Mucosa of descending colon (tissue), 3 donors: ENCODE measurements at regions not wholly inside any gene's neighbourhood (a gene's known extent, or its start where the extent isn't known, plus 50 kb on each side); places are given as distances from the start of the nearest gene placed in this dataset.

Experiments
- ATAC-seq: fragments of 200-7000 bp; cut with Tn5 transposase; one replicate; pipeline ENCODE4 v1.9.1; 2020; ENCODE audit warnings: mild to moderate bottlenecking, moderate library complexity
- DNase-seq, 3 donors: peaks; one replicate each; pipeline ENCODE4 v3.0.0-alpha.2; 2020
- H3K36me3 ChIP-seq: fragments of 200-600 bp; one replicate; pipeline ENCODE4 v1.8.0; 2021; ENCODE audit warnings: low read depth, mild to moderate bottlenecking
- H3K4me1 ChIP-seq: fragments of 200-600 bp; one replicate; pipeline ENCODE4 v1.8.0; 2021; ENCODE audit warnings: low read depth, mild to moderate bottlenecking
- H3K4me3 ChIP-seq: fragments of 200-600 bp; one replicate; pipeline ENCODE4 v1.8.0; 2021; ENCODE audit warnings: mild to moderate bottlenecking
- H3K9me3 ChIP-seq: fragments of 200-600 bp; one replicate; pipeline ENCODE4 v1.8.0; 2021; ENCODE audit warnings: mild to moderate bottlenecking
- intact Hi-C, 2 donors: fragments of 100-400 bp; cut with DNase I in 1 of 2; cut with micrococcal nuclease in 1 of 2; formaldehyde crosslinking; loops; one replicate each; pipeline versions ENCODE4 v1.11.0 to v1.11.1; 2022; cut with DNase I, micrococcal nuclease
- TF ChIP-seq, protein P1 (sequence below): fragments of 200-600 bp; IDR thresholded peaks from one replicate; pipeline ENCODE4 v1.8.0; 2022; ENCODE audit warnings: antibody characterized with exemption, mild to moderate bottlenecking
- donor health status: DM: no; HTN: no; CAD: no; lungs with moderate emphysema.
- donor health status: DM: no; HTN: no; CAD: no.
- donor health status: DM: no; HTN: yes; CAD: no.

DNA sequence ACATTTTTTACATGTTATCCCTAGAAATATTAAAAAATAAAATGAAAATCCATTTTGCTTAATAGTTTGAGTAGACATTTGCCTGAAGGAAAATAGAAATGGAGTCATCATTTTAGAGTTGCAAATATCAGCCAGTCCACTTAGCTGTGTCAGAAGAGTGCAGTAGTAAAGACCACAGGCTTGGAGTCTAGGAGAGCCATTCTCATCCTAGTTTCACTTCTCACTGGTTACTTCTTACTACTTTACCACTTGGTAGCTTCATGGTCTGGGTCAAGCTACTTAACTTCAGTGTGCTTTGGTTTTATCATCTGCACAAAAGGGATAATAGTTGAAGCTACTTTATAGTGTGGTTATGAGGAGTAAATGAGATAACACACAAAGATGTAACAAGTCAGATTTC is 286.5 kb upstream of the NBEA start:
- TF ChIP-seq, protein P1, sequence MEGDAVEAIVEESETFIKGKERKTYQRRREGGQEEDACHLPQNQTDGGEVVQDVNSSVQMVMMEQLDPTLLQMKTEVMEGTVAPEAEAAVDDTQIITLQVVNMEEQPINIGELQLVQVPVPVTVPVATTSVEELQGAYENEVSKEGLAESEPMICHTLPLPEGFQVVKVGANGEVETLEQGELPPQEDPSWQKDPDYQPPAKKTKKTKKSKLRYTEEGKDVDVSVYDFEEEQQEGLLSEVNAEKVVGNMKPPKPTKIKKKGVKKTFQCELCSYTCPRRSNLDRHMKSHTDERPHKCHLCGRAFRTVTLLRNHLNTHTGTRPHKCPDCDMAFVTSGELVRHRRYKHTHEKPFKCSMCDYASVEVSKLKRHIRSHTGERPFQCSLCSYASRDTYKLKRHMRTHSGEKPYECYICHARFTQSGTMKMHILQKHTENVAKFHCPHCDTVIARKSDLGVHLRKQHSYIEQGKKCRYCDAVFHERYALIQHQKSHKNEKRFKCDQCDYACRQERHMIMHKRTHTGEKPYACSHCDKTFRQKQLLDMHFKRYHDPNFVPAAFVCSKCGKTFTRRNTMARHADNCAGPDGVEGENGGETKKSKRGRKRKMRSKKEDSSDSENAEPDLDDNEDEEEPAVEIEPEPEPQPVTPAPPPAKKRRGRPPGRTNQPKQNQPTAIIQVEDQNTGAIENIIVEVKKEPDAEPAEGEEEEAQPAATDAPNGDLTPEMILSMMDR, result no peak
- Histone ChIP-seq H3K4me1 (no peaks in the 10 kb centered on the region), H3K36me3 (no peaks in the 10 kb centered on the region), H3K9me3 (no peaks in the 10 kb centered on the region), H3K4me3 (no peak overlapping the region)
- ATAC-seq, result no peak
- DNase-seq, result no peak
- intact Hi-C loops, result no loop called here

DNA sequence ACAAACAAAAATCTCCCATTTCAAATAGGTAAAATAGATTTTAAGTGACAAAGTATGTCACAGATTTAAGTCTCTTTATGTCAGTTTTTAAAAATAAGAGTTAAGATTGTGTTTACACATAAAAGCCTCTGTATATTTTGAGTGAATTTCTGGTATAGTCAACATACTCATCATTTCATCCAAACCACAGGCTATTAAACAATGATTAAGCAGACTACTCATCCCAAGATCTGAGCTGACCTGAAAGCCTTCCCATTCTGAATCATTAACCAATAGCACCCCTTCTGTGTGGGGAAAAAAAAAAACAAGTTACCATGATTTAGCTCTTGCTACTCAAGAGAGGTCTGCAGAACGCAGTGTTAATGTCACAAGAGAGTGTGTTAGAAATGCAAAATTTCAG is 284.4 kb upstream of the NBEA start:
- ATAC-seq (no peak), DNase-seq (no peak)
- Histone ChIP-seq H3K9me3 (no peaks in the 10 kb centered on the region), H3K36me3 (no peaks in the 10 kb centered on the region), H3K4me1 (no peaks in the 10 kb centered on the region), H3K4me3 (no peak overlapping the region)
- intact Hi-C loops, result no loop called here
- TF ChIP-seq, protein P1, result no peak

- TF ChIP-seq, protein P1, result no peak
- H3K36me3 ChIP-seq, result no peaks in the 10 kb centered on the region
- no peak for ATAC-seq
- H3K4me1 ChIP-seq, result no peaks in the 10 kb centered on the region
- no peaks in the 10 kb centered on the region for H3K9me3 ChIP-seq
- no peak for DNase-seq
- intact Hi-C loops, result no loop called here
- no peak overlapping the region for H3K4me3 ChIP-seq
These were observed 274.5 kb upstream of the NBEA start for GRCh38 chr13:34667286-34668218.

GRCh38 chr13:34671137-34671536 is 270.9 kb upstream of the NBEA start:
- TF ChIP-seq, protein P1, result no peak
- Histone ChIP-seq H3K4me3 (no peak overlapping the region), H3K9me3 (no peaks in the 10 kb centered on the region), H3K4me1 (no peaks in the 10 kb centered on the region), H3K36me3 (no peaks in the 10 kb centered on the region)
- DNase-seq (no peak), ATAC-seq (no peak)
- intact Hi-C loops, result no loop called here

- intact Hi-C loops, result no loop called here
- ATAC-seq (no peak), DNase-seq (no peak)
- Histone ChIP-seq H3K4me3 (no peak overlapping the region), H3K9me3 (no peaks in the 10 kb centered on the region), H3K4me1 (no peaks in the 10 kb centered on the region), H3K36me3 (no peaks in the 10 kb centered on the region)
- TF ChIP-seq, protein P1, result no peak
These were observed 269.4 kb upstream of the NBEA start for GRCh38 chr13:34672631-34673030.
